ENCODE measurements at regions not wholly inside any gene's neighbourhood (a gene's known extent, or its start where the extent isn't known, plus 50 kb on each side); places are given as distances from the start of the nearest gene placed in this dataset.
"Not testable (repeated sequence)": the region's sequence is repeated elsewhere in the genome, so short reads cannot be mapped to it uniquely, and the experiment has no call there.

DNA sequence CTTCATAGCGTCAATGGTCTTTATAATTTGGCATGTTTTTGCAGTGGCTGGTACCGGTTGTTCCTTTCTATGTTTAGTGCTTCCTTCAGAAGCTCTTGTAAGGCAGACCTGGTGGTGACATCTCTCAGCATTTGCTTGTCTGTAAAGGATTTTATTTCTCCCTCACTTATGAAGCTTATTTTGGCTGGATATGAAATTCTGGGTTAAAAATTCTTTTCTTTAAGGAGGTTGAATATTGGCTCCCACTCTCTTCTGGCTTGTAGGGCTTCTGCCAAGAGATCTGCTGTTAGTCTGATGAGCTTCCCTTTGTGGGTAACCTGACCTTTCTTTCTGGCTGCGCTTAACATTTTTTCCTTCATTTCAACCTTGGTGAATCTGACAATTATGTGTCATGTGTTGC, 250.0 kb upstream of the CTNNB1 start:
- DNase-seq (ENCODE audit: low spot score) = not testable (repeated sequence)

DNA sequence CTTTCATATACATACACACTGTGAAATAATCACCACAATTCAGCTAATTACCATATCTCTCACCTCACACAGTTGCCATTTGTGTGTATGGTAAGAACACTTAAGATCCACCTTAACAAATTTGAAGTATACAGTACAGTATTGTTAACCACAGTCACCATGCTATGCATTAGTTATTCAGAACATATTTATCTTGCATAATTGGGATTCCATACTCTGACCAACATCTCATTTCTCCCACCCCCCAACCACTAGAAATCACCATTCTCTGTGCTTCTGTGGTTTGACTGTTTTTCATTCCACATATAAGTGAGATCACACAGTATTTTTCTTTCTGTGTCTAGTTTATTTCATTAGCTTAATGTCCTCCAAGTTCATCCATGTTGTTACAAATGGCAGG, 247.7 kb upstream of the CTNNB1 start:
- DNase-seq (ENCODE audit: low spot score) = no peak

DNA sequence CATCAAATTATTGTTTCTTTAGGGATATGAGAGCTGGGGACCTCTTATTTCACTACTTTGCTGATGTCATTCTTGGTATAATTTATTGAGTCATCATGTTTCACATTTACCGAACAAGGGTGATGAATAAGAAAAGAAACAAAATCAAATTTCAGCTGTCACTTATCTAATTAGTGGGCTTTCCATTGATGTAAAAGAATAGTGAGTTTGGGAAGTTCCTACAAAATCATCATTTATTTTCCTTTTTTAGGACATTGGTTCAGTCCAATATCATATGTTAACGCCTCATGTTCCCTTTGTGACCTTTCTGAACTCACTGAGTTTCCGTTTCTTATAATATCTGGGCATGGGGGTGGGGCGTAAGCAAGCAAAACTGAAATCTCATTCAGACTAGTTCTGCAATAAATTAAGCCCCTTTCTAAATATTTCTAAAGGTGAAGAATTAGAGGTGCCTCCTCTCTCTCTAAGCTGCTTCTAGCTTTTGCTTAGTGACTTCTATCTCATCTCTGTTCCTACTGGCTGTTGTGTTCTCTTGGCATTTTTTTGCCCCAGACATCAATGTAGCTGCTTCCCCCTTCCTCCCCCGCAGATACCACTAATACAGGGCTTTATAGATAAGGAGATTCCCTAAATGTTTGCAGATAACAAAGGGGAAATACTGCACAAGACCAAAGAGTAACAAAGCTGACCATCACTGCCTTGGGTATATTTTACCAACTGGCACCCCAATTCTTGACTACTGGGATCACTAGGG, 238.0 kb upstream of the CTNNB1 start:
- no peak for DNase-seq (ENCODE audit: low spot score)

GRCh38 chr3:40962721-40963120, 236.6 kb upstream of the CTNNB1 start:
- no peak for DNase-seq (ENCODE audit: low spot score)

DNA sequence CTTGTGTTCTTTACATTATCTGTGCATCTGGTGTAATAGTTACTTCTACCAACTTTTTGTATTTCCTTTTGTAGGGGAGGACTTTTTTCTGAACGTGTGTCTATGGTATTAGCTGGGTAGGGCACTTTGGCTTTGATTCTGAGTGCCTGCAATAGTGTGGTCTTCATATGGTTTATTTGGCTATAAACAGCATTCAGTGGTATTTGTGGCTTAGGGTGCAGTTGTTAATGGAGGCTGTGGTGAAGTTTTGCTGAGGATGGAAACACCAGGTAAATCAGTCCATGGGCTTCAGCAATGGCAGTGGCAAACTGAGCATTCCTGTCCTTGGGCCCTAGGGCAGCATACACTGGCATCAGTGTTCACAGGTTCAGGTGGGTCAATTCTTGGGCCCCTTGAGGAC, 230.6 kb upstream of the CTNNB1 start:
- DNase-seq (ENCODE audit: low spot score) = no peak

- DNase-seq (ENCODE audit: low spot score) = no peak
Observed at GRCh38 chr3:40969341-40969740, 230.0 kb upstream of the CTNNB1 start.

GRCh38 chr3:40969756-40970466, 229.4 kb upstream of the CTNNB1 start:
- DNase-seq (ENCODE audit: low spot score) = no peak

DNA sequence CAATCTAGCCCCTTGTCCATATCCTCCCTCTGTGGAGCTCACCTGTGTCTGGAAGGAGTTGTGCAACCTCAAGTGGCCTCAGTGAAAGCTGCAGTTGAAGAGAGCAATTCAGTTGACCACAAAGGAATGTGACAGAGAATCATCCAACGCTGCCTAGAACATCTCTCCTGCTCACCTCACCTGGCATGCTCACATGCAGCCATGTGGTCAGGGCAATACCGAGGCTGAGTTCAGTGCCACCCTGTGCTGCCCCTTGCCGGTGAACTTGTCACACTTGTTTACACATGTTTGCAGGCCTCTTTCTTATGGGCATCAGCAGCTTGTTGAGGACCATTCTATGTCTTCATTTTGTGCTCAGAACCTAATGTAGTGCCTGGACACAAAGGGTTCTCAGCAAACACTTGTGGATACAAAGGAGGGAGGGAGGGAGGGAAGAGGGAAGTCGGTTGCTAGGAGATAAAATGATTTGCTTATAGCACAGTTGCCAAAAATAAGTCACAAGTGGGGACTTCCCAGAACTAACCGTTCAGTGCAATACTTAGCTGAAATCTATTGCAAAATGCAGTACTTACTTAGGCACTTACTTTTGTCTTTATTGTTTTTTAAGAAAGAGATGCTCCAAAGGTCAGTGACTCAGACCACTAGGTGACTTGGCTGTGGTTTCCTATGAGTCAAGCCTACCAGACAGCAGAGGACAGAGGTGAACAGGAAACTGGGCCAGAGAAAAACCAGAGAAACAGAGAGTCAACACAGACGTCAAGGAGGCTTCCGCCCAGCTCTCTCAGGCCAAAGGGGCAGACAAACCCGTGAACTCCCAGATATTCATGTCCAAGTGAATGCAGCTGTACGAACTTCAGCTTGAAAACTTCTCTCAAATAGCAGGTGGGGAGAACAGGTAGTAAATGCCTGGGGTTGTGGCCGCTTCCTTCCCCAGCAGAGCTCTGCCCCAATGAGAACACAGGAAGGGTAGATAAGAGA, 227.8 kb upstream of the CTNNB1 start:
- DNase-seq (ENCODE audit: low spot score) = no peak

- DNase-seq (ENCODE audit: low spot score) = no peak
Observed at GRCh38 chr3:40972350-40972749, 227.0 kb upstream of the CTNNB1 start.

DNA sequence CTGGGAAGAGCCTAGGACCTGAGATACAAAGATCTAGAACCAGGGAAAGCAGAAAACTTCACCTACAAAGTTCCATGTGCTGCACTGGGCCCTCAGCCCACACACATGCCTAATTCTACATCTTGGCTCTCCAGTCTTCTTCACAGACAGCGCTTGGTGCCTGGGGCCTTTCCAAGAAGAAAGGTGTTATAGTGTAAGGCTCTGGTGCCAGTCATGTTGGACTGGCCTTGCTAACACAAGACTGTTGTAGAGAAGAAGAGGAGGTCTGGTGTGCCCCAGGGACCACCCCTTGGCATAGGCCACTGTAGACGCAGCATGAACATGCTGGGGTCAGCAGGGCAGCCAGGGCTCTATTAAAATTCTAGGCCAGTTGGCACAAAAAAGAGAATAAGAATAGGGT, 226.2 kb upstream of the CTNNB1 start:
- DNase-seq (ENCODE audit: low spot score) = no peak

DNA sequence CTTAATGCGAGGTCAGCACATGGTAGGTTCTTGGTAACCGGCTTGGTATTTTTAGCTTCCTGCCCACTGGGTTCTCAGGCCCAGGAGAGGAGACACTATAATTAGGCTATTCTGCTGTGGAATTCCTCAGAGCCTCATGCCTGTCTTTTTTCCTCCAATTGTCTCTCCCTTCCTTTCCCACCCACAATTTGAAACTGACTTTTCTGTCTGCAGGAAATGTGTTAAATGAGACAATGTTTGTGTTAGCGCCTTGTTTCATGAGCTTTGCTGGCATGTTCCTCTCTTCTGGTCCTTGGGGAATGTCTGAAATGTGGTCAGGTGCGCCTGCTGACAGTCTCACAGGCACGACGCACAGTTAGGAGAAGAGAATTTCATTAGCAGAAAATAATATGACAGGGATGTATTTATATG, 223.6 kb upstream of the CTNNB1 start:
- no peak for DNase-seq (ENCODE audit: low spot score)

DNA sequence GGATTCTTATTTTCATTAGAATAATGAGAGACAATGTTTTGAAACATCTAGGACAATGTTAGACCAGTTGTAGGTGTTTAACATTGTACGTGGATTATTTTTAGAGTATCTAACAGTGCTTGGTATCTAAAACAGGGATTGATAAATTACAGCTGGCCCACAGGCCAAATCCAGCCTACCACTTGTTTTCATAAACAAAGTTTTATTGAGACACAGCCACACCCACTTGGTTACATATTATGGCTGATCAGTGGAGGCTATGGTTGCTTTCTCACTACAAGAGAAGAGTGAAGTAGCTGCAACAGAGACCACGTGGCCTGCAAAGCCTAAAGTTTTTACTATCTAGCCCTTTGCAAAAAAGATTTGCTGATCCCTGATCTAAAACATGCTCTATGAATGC, 223.1 kb upstream of the CTNNB1 start:
- DNase-seq (ENCODE audit: low spot score) = no peak

- DNase-seq (ENCODE audit: low spot score) = no peak
Observed at GRCh38 chr3:40978442-40978841, 220.9 kb upstream of the CTNNB1 start.

GRCh38 chr3:40979962-40980361, 219.3 kb upstream of the CTNNB1 start:
- no peak for DNase-seq (ENCODE audit: low spot score)

- DNase-seq (ENCODE audit: low spot score) = no peak
Observed at GRCh38 chr3:40980467-40980866, 218.8 kb upstream of the CTNNB1 start.

DNA sequence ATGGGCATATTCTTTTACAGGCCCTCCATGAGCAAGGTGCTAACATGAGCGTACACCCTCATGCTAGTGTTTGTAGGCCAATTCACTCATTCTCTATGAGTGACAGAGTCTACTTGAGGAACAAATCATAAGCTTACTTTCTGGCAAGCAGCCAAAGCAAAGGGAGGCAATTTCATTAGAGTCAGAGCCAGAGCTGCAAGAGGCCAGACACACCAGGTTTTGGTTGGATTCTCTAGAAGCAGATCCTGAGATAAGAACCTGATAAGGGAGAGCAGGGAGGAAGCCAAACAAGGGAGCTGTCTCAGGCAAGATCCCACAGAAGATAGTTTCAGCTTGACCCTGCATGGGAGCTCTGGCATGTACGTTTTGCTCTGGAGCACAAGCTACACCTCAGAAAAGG, 214.1 kb upstream of the CTNNB1 start:
- DNase-seq (ENCODE audit: low spot score) = no peak

DNA sequence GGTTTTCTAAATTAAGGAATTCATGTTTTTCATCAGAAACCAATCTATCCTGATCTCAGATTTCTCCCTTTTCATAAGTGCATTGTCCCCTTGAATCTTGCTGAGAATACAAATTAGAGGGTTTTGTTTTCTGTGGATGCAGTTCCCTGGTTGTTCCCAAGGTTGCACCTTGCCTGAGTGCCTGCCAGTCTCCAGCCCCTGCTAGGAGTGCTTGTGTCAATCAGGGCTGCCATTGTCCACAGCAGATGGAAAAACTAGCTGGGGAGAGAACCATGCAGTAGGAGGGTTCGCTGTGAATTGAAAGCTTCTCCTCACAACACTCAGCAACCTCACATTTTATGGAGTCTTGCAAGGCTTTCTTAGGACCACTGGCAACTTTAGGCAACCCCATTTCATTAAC, 210.8 kb upstream of the CTNNB1 start:
- DNase-seq (ENCODE audit: low spot score) = no peak

DNA sequence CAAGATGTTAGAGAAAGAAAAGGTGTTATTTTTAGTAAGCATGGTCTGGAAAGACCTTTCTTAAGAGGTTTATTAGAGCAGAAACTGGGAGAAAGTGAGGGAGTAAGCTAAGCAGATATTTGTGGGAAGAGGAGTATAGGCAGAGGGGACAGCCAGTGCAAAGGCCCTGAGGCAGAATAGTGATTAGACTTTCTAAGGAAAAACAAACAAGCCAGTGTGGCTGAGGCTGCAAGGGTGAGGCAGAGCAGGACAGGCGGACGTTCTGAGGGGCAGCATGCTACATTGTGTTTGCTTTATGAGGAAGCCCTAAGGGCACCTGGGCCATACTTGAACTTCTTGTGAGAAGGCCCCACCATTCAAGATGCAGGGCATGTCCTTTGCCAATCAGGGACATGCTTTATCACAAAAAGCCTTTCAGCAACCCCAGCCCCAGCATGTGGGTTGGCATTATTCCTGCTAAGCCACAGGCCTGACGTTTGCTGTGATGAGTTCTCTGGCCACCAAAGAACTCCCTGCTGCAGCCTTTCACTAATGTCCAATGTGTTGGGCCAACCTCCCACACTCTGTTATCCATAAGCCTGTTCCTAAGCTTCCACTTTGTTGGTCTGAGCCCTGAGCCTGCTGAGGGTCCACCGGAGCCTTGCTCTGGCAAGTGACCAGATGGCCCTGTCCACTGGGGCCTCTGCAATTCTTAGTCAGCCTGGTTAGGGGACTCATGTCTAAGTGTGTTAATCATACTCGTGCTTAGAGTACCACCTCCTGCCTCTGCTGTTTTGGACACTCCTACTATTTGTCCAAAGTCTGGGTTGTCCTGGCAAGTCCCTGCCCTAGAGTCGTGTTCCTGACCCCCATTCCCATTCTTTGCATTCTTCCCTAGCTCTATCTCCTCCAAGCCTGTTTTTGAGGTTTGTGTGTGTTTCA, 209.9 kb upstream of the CTNNB1 start:
- no peak for DNase-seq (ENCODE audit: low spot score)

DNA sequence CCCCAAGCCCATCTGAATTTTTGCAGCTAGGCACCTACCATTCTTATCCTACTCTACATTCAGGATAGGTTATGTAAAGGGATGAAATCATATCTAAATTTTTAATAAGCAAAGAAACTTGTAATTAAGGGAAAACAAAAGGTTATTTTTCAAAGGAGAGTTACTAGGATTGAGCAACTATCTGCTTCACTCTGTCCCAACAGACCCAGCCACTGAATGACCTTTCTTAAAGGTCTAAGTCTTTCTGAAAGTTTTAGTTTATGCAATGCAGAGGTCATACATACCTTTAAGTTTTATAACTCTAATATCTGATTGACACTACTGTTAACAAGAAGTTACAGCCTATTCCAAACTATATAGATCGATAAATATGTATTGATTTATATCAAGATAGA, 209.2 kb upstream of the CTNNB1 start:
- DNase-seq (ENCODE audit: low spot score) = no peak

GRCh38 chr3:40992023-40992422, 207.3 kb upstream of the CTNNB1 start:
- no peak for DNase-seq (ENCODE audit: low spot score)

GRCh38 chr3:40994611-40995010, 204.7 kb upstream of the CTNNB1 start:
- no peak for DNase-seq (ENCODE audit: low spot score)

- no peak for DNase-seq (ENCODE audit: low spot score)
Observed at GRCh38 chr3:40995271-40995670, 204.0 kb upstream of the CTNNB1 start.
